ENCODE measurements at regions not wholly inside any gene's neighbourhood (a gene's known extent, or its start where the extent isn't known, plus 50 kb on each side); places are given as distances from the start of the nearest gene placed in this dataset.

DNA sequence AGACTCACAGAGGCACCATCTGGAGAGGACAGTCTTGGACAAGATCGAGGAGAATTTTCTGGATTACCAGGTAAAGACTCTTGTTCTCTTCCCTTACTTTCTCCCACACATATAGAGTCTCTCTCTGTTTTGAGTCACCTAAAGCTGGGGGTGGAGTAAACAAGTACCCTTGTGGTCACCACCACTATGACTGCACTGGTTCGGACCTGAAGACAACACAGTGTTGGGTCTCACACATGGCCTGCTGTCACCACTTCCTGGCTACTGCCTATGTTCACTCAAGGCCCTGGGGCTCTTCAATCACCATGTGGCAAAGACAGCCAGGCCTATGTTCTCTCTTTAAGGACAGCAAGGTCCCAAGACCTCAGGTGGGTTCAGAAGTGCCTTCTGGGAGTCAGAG, 253.3 kb upstream of the VRK2 start:
- Mint-ChIP-seq H3K9me3 (ENCODE audit: unreplicated experiment) (no peaks in the 10 kb centered on the region), H3K27ac (ENCODE audit: low read depth, unreplicated experiment) (no peak overlapping the region)

DNA sequence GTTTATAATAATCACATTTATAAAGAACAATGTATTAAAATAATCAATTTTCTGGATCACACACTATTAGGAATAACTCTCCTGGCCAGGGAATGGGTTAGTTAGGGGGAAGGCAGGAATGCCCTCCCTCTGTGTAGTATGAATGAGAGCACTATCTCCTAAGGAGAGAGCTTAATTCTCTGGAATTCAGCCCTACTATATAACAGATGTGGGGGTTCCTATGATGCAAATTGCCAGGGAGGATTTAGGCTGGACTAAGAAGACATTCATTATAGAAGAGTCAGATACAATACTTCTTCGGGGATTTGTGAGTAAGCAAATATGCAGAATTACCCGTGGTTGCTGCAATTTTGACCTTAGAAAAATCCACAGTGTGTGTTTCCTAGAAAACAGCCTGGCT, 250.1 kb upstream of the VRK2 start:
- no peak for DNase-seq (ENCODE audit: unreplicated experiment)
- no peak for TF ChIP-seq CTCF (IDR thresholded peaks at IDR 0.05; ENCODE audit: unreplicated experiment)
- Mint-ChIP-seq H3K36me3 (ENCODE audit: insufficient read depth, unreplicated experiment) (no peaks in the 10 kb centered on the region), H3K27me3 (ENCODE audit: insufficient read depth, unreplicated experiment) (no peaks in the 10 kb centered on the region), H3K27ac (ENCODE audit: low read depth, unreplicated experiment) (no peak overlapping the region), H3K4me3 (ENCODE audit: unreplicated experiment) (no peak overlapping the region), H3K9me3 (ENCODE audit: unreplicated experiment) (peaks cover 5% of the 10 kb centered on the region), H3K4me1 (ENCODE audit: insufficient read depth, unreplicated experiment) (no peaks in the 10 kb centered on the region)
- no TSS peak for BruUV-seq (replicated peaks)
- intact Hi-C loops (cut with micrococcal nuclease): no loop called here
- ChIA-PET POLR2A (no interaction called here), CTCF (no interaction called here)

More for the DNA sequence above, 253.3 kb upstream of the VRK2 start:
- intact Hi-C loops (cut with micrococcal nuclease): no loop called here
- H3K4me3 Mint-ChIP-seq (ENCODE audit: unreplicated experiment): no peak overlapping the region
- ChIA-PET CTCF (no interaction called here), POLR2A (no interaction called here)
- no peaks in the 10 kb centered on the region for H3K36me3 Mint-ChIP-seq (ENCODE audit: insufficient read depth, unreplicated experiment)
- H3K4me1 Mint-ChIP-seq (ENCODE audit: insufficient read depth, unreplicated experiment): no peaks in the 10 kb centered on the region
- no TSS peak for BruUV-seq (replicated peaks)
- DNase-seq (ENCODE audit: unreplicated experiment): no peak
- no peaks in the 10 kb centered on the region for H3K27me3 Mint-ChIP-seq (ENCODE audit: insufficient read depth, unreplicated experiment)
- TF ChIP-seq CTCF (IDR thresholded peaks at IDR 0.05; ENCODE audit: unreplicated experiment): no peak

GRCh38 chr2:57798346-57798745, 248.3 kb upstream of the VRK2 start:
- BruUV-seq (replicated peaks): no TSS peak
- CTCF ChIA-PET: no interaction called here

GRCh38 chr2:57802243-57802642, 244.4 kb upstream of the VRK2 start:
- BruUV-seq (replicated peaks): no TSS peak
- no peak for DNase-seq (ENCODE audit: unreplicated experiment)
- Mint-ChIP-seq H3K27ac (ENCODE audit: low read depth, unreplicated experiment) (no peak overlapping the region), H3K9me3 (ENCODE audit: unreplicated experiment) (peaks cover 5% of the 10 kb centered on the region), H3K27me3 (ENCODE audit: insufficient read depth, unreplicated experiment) (no peaks in the 10 kb centered on the region), H3K36me3 (ENCODE audit: insufficient read depth, unreplicated experiment) (no peaks in the 10 kb centered on the region), H3K4me3 (ENCODE audit: unreplicated experiment) (no peak overlapping the region), H3K4me1 (ENCODE audit: insufficient read depth, unreplicated experiment) (no peaks in the 10 kb centered on the region)
- intact Hi-C loops (cut with micrococcal nuclease): no loop called here
- POLR2A ChIA-PET: interaction anchor here (0.7 kb wide), 2 partner anchors 10 to 130 kb away, joined by 3 read pairs; no protein-coding TSS in a partner anchor
- no peak for TF ChIP-seq CTCF (IDR thresholded peaks at IDR 0.05; ENCODE audit: unreplicated experiment)
- CTCF ChIA-PET: interaction anchor here (0.9 kb wide), 1 partner anchor 11 kb away, joined by 3 read pairs; no protein-coding TSS in a partner anchor

More at GRCh38 chr2:57798346-57798745, 248.3 kb upstream of the VRK2 start:
- H3K27me3 Mint-ChIP-seq (ENCODE audit: insufficient read depth, unreplicated experiment): no peaks in the 10 kb centered on the region
- peaks cover 5% of the 10 kb centered on the region for H3K9me3 Mint-ChIP-seq (ENCODE audit: unreplicated experiment)
- H3K27ac Mint-ChIP-seq (ENCODE audit: low read depth, unreplicated experiment): no peak overlapping the region
- no peaks in the 10 kb centered on the region for H3K36me3 Mint-ChIP-seq (ENCODE audit: insufficient read depth, unreplicated experiment)
- intact Hi-C loops (cut with micrococcal nuclease): no loop called here
- no peaks in the 10 kb centered on the region for H3K4me1 Mint-ChIP-seq (ENCODE audit: insufficient read depth, unreplicated experiment)
- H3K4me3 Mint-ChIP-seq (ENCODE audit: unreplicated experiment): no peak overlapping the region
- no peak for TF ChIP-seq CTCF (IDR thresholded peaks at IDR 0.05; ENCODE audit: unreplicated experiment)
- POLR2A ChIA-PET: no interaction called here
- DNase-seq (ENCODE audit: unreplicated experiment): no peak
